ENCODE measurements at regions not wholly inside any gene's neighbourhood (a gene's known extent, or its start where the extent isn't known, plus 50 kb on each side); places are given as distances from the start of the nearest gene placed in this dataset.

- 62 to 71% (median 66%) methylated on average over 5 of the region's 5 CpGs for WGBS, 5 donors
- Histone ChIP-seq H3K36me3 (no peaks in the 10 kb centered on the region), H3K4me3 (no peak overlapping the region), H3K9me3 (no peaks in the 10 kb centered on the region), H3K27me3 (no peaks in the 10 kb centered on the region), H3K4me1 (no peaks in the 10 kb centered on the region), H3K27ac (no peak overlapping the region)
- intact Hi-C loops (cut with DNase I; ENCODE audit: low total_unique reads): no loop called here
- DNase-seq: no peak
- TF ChIP-seq EP300 (IDR thresholded peaks at IDR 0.05) (no peak), POLR2AphosphoS5 (IDR thresholded peaks at IDR 0.05) (no peak), POLR2A (IDR thresholded peaks at IDR 0.05) (no peak)
- TF ChIP-seq, protein P1, sequence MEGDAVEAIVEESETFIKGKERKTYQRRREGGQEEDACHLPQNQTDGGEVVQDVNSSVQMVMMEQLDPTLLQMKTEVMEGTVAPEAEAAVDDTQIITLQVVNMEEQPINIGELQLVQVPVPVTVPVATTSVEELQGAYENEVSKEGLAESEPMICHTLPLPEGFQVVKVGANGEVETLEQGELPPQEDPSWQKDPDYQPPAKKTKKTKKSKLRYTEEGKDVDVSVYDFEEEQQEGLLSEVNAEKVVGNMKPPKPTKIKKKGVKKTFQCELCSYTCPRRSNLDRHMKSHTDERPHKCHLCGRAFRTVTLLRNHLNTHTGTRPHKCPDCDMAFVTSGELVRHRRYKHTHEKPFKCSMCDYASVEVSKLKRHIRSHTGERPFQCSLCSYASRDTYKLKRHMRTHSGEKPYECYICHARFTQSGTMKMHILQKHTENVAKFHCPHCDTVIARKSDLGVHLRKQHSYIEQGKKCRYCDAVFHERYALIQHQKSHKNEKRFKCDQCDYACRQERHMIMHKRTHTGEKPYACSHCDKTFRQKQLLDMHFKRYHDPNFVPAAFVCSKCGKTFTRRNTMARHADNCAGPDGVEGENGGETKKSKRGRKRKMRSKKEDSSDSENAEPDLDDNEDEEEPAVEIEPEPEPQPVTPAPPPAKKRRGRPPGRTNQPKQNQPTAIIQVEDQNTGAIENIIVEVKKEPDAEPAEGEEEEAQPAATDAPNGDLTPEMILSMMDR (IDR thresholded peaks at IDR 0.05): no peak
Measured at GRCh38 chr10:33498391-33498891, 164.0 kb upstream of the NRP1 start.

GRCh38 chr10:33497338-33497737 is 162.9 kb upstream of the NRP1 start:
- Histone ChIP-seq H3K27ac (no peak overlapping the region), H3K9me3 (no peaks in the 10 kb centered on the region), H3K4me3 (no peak overlapping the region), H3K36me3 (no peaks in the 10 kb centered on the region), H3K4me1 (peaks cover 0 to 5% (median 0%) of the 10 kb centered on the region in 4 donors), H3K27me3 (no peaks in the 10 kb centered on the region)
- TF ChIP-seq, protein P1 (IDR thresholded peaks at IDR 0.05): no peak
- no peak for TF ChIP-seq EP300 (IDR thresholded peaks at IDR 0.05)
- TF ChIP-seq POLR2AphosphoS5 (IDR thresholded peaks at IDR 0.05): no peak
- TF ChIP-seq POLR2A (IDR thresholded peaks at IDR 0.05): no peak
- WGBS, 5 donors: 69 to 75% (median 74%) methylated on average over 3 of the region's 3 CpGs
- DNase-seq: no peak
- intact Hi-C loops (cut with DNase I; ENCODE audit: low total_unique reads): no loop called here

DNA sequence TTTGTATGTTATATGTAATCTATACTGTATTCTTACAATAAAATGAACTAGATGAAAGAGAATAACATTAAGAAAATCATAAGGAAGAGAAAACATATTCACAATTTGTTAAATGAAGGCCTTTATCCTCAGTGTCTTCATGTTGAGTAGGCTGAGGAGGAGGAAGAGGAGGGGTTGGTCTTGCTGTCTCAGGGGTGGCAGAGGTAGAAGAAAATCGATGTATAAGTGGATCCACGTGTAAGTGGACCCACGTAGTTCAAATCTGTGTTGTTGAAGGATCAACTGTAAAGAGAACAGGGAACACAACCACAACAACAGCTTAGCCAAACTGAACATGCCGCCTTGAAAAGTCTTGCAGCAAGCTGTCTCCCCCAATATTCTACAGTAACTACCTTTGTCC is 161.6 kb upstream of the NRP1 start:
- H3K9me3 ChIP-seq: no peaks in the 10 kb centered on the region
- H3K27ac ChIP-seq: no peak overlapping the region
- no peak for TF ChIP-seq POLR2A (IDR thresholded peaks at IDR 0.05)
- no peak for TF ChIP-seq EP300 (IDR thresholded peaks at IDR 0.05)
- TF ChIP-seq POLR2AphosphoS5 (IDR thresholded peaks at IDR 0.05): no peak
- TF ChIP-seq, protein P1 (IDR thresholded peaks at IDR 0.05): no peak
- H3K4me3 ChIP-seq: no peak overlapping the region
- H3K4me1 ChIP-seq: peaks cover 0 to 10% (median 0%) of the 10 kb centered on the region in 4 donors
- WGBS, 5 donors: 77 to 88% (median 84%) methylated on average over 4 of the region's 4 CpGs
- no peaks in the 10 kb centered on the region for H3K27me3 ChIP-seq
- H3K36me3 ChIP-seq: no peaks in the 10 kb centered on the region
- intact Hi-C loops (cut with DNase I; ENCODE audit: low total_unique reads): no loop called here
- no peak for DNase-seq

DNA sequence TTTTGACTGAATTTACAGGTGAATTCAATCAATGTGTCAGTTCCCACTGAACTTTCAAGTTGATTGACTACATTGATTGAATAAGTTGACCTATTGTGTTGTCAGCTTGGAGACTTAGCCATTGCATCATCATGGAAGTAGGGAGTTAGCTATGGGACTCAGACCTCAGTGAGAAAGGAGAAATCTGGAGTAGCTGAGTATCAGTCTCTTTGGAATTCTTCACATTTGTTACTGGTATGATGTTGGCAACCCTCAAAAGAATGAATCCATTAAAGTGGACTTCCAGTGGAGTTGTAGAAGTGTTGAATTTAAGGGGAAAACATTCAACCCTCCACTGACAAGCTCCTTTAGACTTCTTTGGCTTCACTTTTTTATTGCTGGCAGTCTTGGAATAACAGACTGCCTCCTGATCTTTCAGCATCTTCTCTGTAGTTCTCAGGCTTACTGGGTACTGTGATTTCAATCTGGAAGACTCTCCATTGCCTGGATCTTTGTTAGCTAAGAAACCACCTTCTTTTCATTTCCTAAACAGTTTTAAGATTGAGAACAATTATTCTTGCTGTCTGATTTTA is 160.3 kb upstream of the NRP1 start:
- intact Hi-C loops (cut with DNase I; ENCODE audit: low total_unique reads): no loop called here
- peaks cover 0 to 10% (median under 1%) of the 10 kb centered on the region in 4 donors for H3K4me1 ChIP-seq
- no peak overlapping the region for H3K4me3 ChIP-seq
- no peaks in the 10 kb centered on the region for H3K27me3 ChIP-seq
- no peaks in the 10 kb centered on the region for H3K9me3 ChIP-seq
- TF ChIP-seq, protein P1 (IDR thresholded peaks at IDR 0.05): no peak
- no peak for TF ChIP-seq POLR2A (IDR thresholded peaks at IDR 0.05)
- no peak for TF ChIP-seq EP300 (IDR thresholded peaks at IDR 0.05)
- no peak for TF ChIP-seq POLR2AphosphoS5 (IDR thresholded peaks at IDR 0.05)
- H3K27ac ChIP-seq: no peak overlapping the region
- H3K36me3 ChIP-seq: no peaks in the 10 kb centered on the region
- DNase-seq: no peak

All from stomach (tissue), 8 donors.